RWPE2 (cell line): ENCODE measurements at regions not wholly inside any gene's neighbourhood (a gene's known extent, or its start where the extent isn't known, plus 50 kb on each side); places are given as distances from the start of the nearest gene placed in this dataset.

ENCODE experiments used
- ATAC-seq: fragments of 200-7000 bp; cut with Tn5 transposase; 3 replicates; pipeline ENCODE4 v1.9.1; 2021; ENCODE audit warnings: low read depth
- DNase-seq: peaks from one replicate; pipeline ENCODE4 v3.0.0-alpha.2; 2020; ENCODE audit warnings: low spot score
- H3K27ac ChIP-seq: fragments of 450-650 bp; 2 replicates; pipeline ENCODE4 v1.5.1; 2017; ENCODE audit warnings: mild to moderate bottlenecking; ENCODE audit not compliant: poor library complexity, severe bottlenecking
- H3K27me3 ChIP-seq: fragments of 250-450 bp; sonication (Bioruptor Pico); 2 replicates; pipeline ENCODE4 v1.5.1; 2021; ENCODE audit warnings: mild to moderate bottlenecking, moderate library complexity; ENCODE audit not compliant: insufficient read depth, poor library complexity, severe bottlenecking
- H3K36me3 ChIP-seq: fragments of 250-450 bp; sonication (Bioruptor Pico); 2 replicates; pipeline ENCODE4 v1.5.1; 2020; ENCODE audit warnings: low read depth, mild to moderate bottlenecking, moderate library complexity
- H3K4me1 ChIP-seq: fragments of 250-450 bp; sonication (Bioruptor Pico); 2 replicates; pipeline ENCODE4 v1.5.1; 2021; ENCODE audit warnings: mild to moderate bottlenecking, moderate library complexity; ENCODE audit not compliant: insufficient read depth, poor library complexity, severe bottlenecking
- H3K4me3 ChIP-seq: fragments of 250-450 bp; sonication (Bioruptor Pico); 2 replicates; pipeline ENCODE4 v1.5.1; 2021; ENCODE audit warnings: mild to moderate bottlenecking, moderate library complexity; ENCODE audit not compliant: severe bottlenecking
- H3K9me3 ChIP-seq: fragments of 250-450 bp; sonication (Bioruptor Pico); 2 replicates; pipeline ENCODE4 v1.5.1; 2021; ENCODE audit warnings: mild to moderate bottlenecking, moderate library complexity; ENCODE audit not compliant: severe bottlenecking
- TF ChIP-seq, protein P1 (sequence below): fragments of 450-650 bp; IDR thresholded peaks from one replicate; pipeline ENCODE4 v1.5.1; 2017; ENCODE audit warnings: mild to moderate bottlenecking, moderate library complexity; ENCODE audit not compliant: poor library complexity, severe bottlenecking

- no peaks in the 10 kb centered on the region for H3K27me3 ChIP-seq
- no peak for DNase-seq
- no peaks in the 10 kb centered on the region for H3K9me3 ChIP-seq
- H3K4me3 ChIP-seq: no peak overlapping the region
- no peak overlapping the region for H3K27ac ChIP-seq
- no peak for ATAC-seq
- TF ChIP-seq, protein P1, sequence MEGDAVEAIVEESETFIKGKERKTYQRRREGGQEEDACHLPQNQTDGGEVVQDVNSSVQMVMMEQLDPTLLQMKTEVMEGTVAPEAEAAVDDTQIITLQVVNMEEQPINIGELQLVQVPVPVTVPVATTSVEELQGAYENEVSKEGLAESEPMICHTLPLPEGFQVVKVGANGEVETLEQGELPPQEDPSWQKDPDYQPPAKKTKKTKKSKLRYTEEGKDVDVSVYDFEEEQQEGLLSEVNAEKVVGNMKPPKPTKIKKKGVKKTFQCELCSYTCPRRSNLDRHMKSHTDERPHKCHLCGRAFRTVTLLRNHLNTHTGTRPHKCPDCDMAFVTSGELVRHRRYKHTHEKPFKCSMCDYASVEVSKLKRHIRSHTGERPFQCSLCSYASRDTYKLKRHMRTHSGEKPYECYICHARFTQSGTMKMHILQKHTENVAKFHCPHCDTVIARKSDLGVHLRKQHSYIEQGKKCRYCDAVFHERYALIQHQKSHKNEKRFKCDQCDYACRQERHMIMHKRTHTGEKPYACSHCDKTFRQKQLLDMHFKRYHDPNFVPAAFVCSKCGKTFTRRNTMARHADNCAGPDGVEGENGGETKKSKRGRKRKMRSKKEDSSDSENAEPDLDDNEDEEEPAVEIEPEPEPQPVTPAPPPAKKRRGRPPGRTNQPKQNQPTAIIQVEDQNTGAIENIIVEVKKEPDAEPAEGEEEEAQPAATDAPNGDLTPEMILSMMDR: no peak
- H3K4me1 ChIP-seq: no peaks in the 10 kb centered on the region
- no peaks in the 10 kb centered on the region for H3K36me3 ChIP-seq
These were observed 291.7 kb upstream of the MAF start for GRCh38 chr16:79892278-79892677.

DNA sequence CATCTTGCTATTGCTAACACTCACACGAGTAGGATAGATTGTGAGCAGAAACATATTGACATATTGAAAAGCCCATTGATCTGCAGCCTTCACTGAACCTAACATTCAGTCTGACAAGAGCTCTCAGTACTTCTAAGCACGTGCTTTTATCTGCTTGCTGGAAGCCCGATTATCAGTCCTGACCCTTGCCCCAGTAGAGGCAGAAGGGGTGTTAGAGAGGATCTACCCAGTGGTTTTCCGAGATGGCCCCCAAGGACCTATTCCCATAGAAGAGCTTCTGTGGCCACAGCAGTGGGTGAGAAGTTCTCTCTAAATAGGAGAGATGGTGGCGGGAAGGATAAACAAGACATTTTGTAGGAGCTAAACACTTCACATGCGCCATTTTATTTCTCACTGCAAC is 290.9 kb upstream of the MAF start:
- ATAC-seq (no peak), DNase-seq (no peak)
- TF ChIP-seq, protein P1: no peak
- Histone ChIP-seq H3K4me1 (no peaks in the 10 kb centered on the region), H3K27me3 (no peaks in the 10 kb centered on the region), H3K27ac (no peak overlapping the region), H3K9me3 (no peaks in the 10 kb centered on the region), H3K36me3 (no peaks in the 10 kb centered on the region), H3K4me3 (no peak overlapping the region)

DNA sequence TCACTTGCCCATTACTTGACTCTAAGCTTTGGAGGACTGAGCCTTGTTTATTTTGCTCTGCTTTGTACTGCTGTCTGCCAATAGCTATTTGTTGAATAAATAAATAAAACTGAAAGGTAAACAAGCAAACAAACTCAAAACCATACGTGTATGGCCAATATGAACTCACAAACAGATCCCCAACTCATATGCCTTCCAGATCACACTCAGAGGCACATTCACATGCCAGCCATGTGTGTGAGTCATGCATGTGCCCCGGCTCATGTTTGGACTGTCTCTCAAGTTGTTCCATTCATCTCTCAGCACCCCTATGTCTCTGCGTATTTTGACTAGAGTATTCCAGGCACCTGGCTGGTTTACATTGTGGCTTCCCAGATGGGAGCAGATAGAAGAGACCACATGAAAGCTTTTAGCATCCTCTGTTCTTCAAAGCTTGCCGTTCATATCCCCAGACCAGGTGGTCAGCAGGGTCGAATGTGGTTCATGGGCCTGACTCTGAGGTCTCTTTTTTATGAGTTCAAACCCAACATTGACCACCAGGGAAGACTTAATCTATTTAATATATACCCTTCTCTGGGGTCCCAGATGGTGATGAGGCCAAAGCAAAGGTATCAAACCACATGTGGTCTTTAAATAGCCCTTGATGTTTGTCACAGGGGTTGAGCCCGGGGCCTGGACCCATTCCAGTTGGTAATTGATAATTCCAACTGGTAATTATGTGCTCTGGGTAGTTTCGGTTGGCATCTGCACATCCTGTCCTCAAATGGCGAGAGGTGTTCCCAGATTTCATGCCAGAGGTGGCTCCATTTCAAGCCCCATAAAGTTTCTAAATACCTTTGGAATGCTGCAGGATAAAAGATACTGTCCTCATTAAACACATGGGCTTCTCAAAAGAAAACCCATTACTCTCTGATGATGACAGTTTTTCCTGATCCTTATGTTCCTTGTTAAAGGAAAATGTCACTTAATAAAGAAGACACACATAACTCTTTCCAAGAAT is 287.3 kb upstream of the MAF start:
- Histone ChIP-seq H3K9me3 (no peaks in the 10 kb centered on the region), H3K27me3 (no peaks in the 10 kb centered on the region), H3K4me3 (no peak overlapping the region), H3K36me3 (no peaks in the 10 kb centered on the region), H3K27ac (no peak overlapping the region), H3K4me1 (peaks cover 14% of the 10 kb centered on the region)
- DNase-seq: no peak
- TF ChIP-seq, protein P1: no peak
- no peak for ATAC-seq

DNA sequence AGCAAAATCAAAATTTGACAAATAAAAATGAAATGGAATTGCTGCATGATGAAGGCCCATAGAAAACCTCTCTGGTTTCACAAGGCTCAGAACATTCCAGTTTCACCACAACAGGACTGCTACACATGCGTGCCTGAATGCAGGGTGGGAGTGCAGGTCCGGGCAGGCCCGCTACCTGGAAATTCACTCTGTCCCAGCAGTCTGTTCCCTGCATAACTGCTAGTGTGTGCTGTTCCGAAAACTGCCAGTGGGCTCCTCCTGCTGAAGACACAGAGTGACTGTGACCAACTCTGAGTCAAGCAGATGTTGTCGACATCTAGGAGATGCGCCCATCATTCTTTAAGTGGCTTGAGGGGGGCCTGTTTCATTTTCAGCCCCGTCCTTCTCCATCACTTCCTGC is 284.8 kb upstream of the MAF start:
- Histone ChIP-seq H3K27me3 (no peaks in the 10 kb centered on the region), H3K9me3 (no peaks in the 10 kb centered on the region), H3K36me3 (no peaks in the 10 kb centered on the region), H3K4me3 (no peak overlapping the region), H3K4me1 (peaks cover 14% of the 10 kb centered on the region), H3K27ac (peak overlapping the region; percentile 26)
- TF ChIP-seq, protein P1: peak; percentile 28
- ATAC-seq: peak; percentile 100
- peak; percentile 80 for DNase-seq

- H3K27me3 ChIP-seq: no peaks in the 10 kb centered on the region
- TF ChIP-seq, protein P1: no peak
- DNase-seq (no peak), ATAC-seq (no peak)
- H3K9me3 ChIP-seq: no peaks in the 10 kb centered on the region
- H3K27ac ChIP-seq: no peak overlapping the region
- H3K36me3 ChIP-seq: no peaks in the 10 kb centered on the region
- H3K4me1 ChIP-seq: peaks cover 14% of the 10 kb centered on the region
- H3K4me3 ChIP-seq: no peak overlapping the region
These were observed 283.0 kb upstream of the MAF start for GRCh38 chr16:79883494-79883893.
